Fibroblast of lung (primary cell): ENCODE measurements at regions not wholly inside any gene's neighbourhood (a gene's known extent, or its start where the extent isn't known, plus 50 kb on each side); places are given as distances from the start of the nearest gene placed in this dataset.
"Not testable (repeated sequence)": the region's sequence is repeated elsewhere in the genome, so short reads cannot be mapped to it uniquely, and the experiment has no call there.

Experiments used
- CTCF ChIP-seq, 2 donors: IDR thresholded peaks in 1 of 2; conservative IDR thresholded peaks in 1 of 2; 1 replicate in 1 of 2; 2 replicates in 1 of 2; pipeline ENCODE4 v1.5.1; 2011 to 2012; ENCODE audit warnings: low read length in 2 of 2, control low read depth in 1 of 2, inconsistent platforms in 1 of 2, low read depth in 1 of 2, mild to moderate bottlenecking in 1 of 2
- EZH2 ChIP-seq: IDR thresholded peaks from 2 replicates; pipeline ENCODE4 v1.5.1; 2012; ENCODE audit warnings: low read length, control low read depth, mild to moderate bottlenecking; ENCODE audit errors: missing control alignments

- not testable (repeated sequence) for TF ChIP-seq CTCF (conservative IDR thresholded peaks at IDR 0.05 in 1 of 2, IDR thresholded peaks at IDR 0.05 in 1 of 2; ENCODE audit: low read depth in 1 of 2, low read length in 2 of 2); EZH2
Measured at GRCh38 chr5:101715790-101716189, 580.3 kb downstream of the SLCO4C1 start.
